Spinal cord (tissue), 9 donors: ENCODE measurements at regions not wholly inside any gene's neighbourhood (a gene's known extent, or its start where the extent isn't known, plus 50 kb on each side); places are given as distances from the start of the nearest gene placed in this dataset.
"Not testable (repeated sequence)": the region's sequence is repeated elsewhere in the genome, so short reads cannot be mapped to it uniquely, and the experiment has no call there.

ENCODE experiments used
- DNase-seq, 6 donors: peaks; one replicate each; pipeline versions ENCODE4 v3.0.0 to v3.0.0-alpha.2; 2013 to 2015; ENCODE audit warnings: low spot score in 6 of 6, low read depth in 4 of 6
- H3K27ac ChIP-seq: one replicate; pipeline ENCODE4 v1.5.1; 2013; ENCODE audit warnings: low read depth, low read length, control low read depth
- H3K27me3 ChIP-seq: one replicate; pipeline ENCODE4 v1.6.1; 2013; ENCODE audit warnings: low read length; ENCODE audit not compliant: control insufficient read depth, insufficient read depth
- H3K36me3 ChIP-seq: one replicate; pipeline ENCODE4 v1.6.1; 2013; ENCODE audit warnings: low read length; ENCODE audit not compliant: control insufficient read depth, insufficient read depth
- H3K4me1 ChIP-seq: one replicate; pipeline ENCODE4 v1.6.1; 2013; ENCODE audit warnings: low read length; ENCODE audit not compliant: control insufficient read depth, insufficient read depth
- H3K4me3 ChIP-seq: one replicate; pipeline ENCODE4 v1.5.1; 2013; ENCODE audit warnings: low read depth, low read length, control low read depth
- H3K9me3 ChIP-seq: one replicate; pipeline ENCODE4 v1.6.1; 2013; ENCODE audit warnings: low read length; ENCODE audit not compliant: control insufficient read depth, insufficient read depth
- WGBS: methylation state at CpG from one replicate; pipeline ENCODE4 v1.1.5; 2013; ENCODE audit warnings: missing lambda C conversion rate; ENCODE audit not compliant: insufficient coverage; 5-methylcytosine and 5-hydroxymethylcytosine counted together
- donor health status: healthy.

- no peaks in the 10 kb centered on the region for H3K4me1 ChIP-seq
- no peaks in the 10 kb centered on the region for H3K9me3 ChIP-seq
- WGBS: 91% methylated on average over 1 of the region's 2 CpGs
- H3K27ac ChIP-seq: no peak overlapping the region
- H3K4me3 ChIP-seq: no peak overlapping the region
- no peaks in the 10 kb centered on the region for H3K27me3 ChIP-seq
- no peak for DNase-seq
- H3K36me3 ChIP-seq: no peaks in the 10 kb centered on the region
Observed at GRCh38 chr10:23581906-23582450, 143.1 kb downstream of the OTUD1 start.

- Histone ChIP-seq H3K27me3 (no peaks in the 10 kb centered on the region), H3K27ac (no peak overlapping the region), H3K4me3 (no peak overlapping the region), H3K4me1 (no peaks in the 10 kb centered on the region), H3K36me3 (no peaks in the 10 kb centered on the region), H3K9me3 (no peaks in the 10 kb centered on the region)
- 89% methylated on average over 2 of the region's 2 CpGs for WGBS
- DNase-seq: peak in 1 of 6 donors; percentile 51
Observed at GRCh38 chr10:23584396-23584795, 145.5 kb downstream of the OTUD1 start.

GRCh38 chr10:23585186-23585585 is 146.3 kb downstream of the OTUD1 start:
- Histone ChIP-seq H3K36me3 (no peaks in the 10 kb centered on the region), H3K4me3 (no peak overlapping the region), H3K4me1 (no peaks in the 10 kb centered on the region), H3K9me3 (no peaks in the 10 kb centered on the region), H3K27me3 (no peaks in the 10 kb centered on the region), H3K27ac (no peak overlapping the region)
- WGBS: no CpG with 5 or more reads among the region's 1 CpG
- DNase-seq: peak in 2 of 6 donors; percentile 16 to 58

GRCh38 chr10:23585666-23586065 is 146.8 kb downstream of the OTUD1 start:
- no peak for DNase-seq
- Histone ChIP-seq H3K4me1 (no peaks in the 10 kb centered on the region), H3K27me3 (no peaks in the 10 kb centered on the region), H3K36me3 (no peaks in the 10 kb centered on the region), H3K4me3 (no peak overlapping the region), H3K27ac (no peak overlapping the region), H3K9me3 (no peaks in the 10 kb centered on the region)
- WGBS: no CpG with 5 or more reads among the region's 2 CpGs

- 91% methylated on average over 7 of the region's 10 CpGs for WGBS
- H3K4me1 ChIP-seq, H3K9me3 ChIP-seq, H3K27ac ChIP-seq, H3K36me3 ChIP-seq, DNase-seq, H3K4me3 ChIP-seq, H3K27me3 ChIP-seq: not testable (repeated sequence)
Observed at GRCh38 chr10:23595278-23595677, 156.4 kb downstream of the OTUD1 start.

GRCh38 chr10:23604613-23605012 is 165.7 kb downstream of the OTUD1 start:
- no peak overlapping the region for H3K27ac ChIP-seq
- no peaks in the 10 kb centered on the region for H3K9me3 ChIP-seq
- no peaks in the 10 kb centered on the region for H3K4me1 ChIP-seq
- H3K36me3 ChIP-seq: no peaks in the 10 kb centered on the region
- peak in 1 of 6 donors; percentile 54 for DNase-seq
- H3K27me3 ChIP-seq: no peaks in the 10 kb centered on the region
- H3K4me3 ChIP-seq: no peak overlapping the region
- WGBS: 44% methylated on average over 2 of the region's 2 CpGs

- WGBS: 90% methylated on average over 2 of the region's 7 CpGs
Observed at GRCh38 chr10:23606456-23606855, 167.6 kb downstream of the OTUD1 start.

GRCh38 chr10:23608926-23609325 is 170.1 kb downstream of the OTUD1 start:
- no CpG with 5 or more reads among the region's 7 CpGs for WGBS
- Histone ChIP-seq H3K4me3 (no peak overlapping the region), H3K4me1 (no peaks in the 10 kb centered on the region), H3K27ac (no peak overlapping the region), H3K9me3 (no peaks in the 10 kb centered on the region), H3K27me3 (no peaks in the 10 kb centered on the region), H3K36me3 (no peaks in the 10 kb centered on the region)
- DNase-seq: no peak

More at GRCh38 chr10:23606456-23606855, 167.6 kb downstream of the OTUD1 start:
- no peaks in the 10 kb centered on the region for H3K4me1 ChIP-seq
- H3K27ac ChIP-seq: no peak overlapping the region
- no peaks in the 10 kb centered on the region for H3K27me3 ChIP-seq
- peak in 1 of 6 donors; percentile 39 for DNase-seq
- no peak overlapping the region for H3K4me3 ChIP-seq
- H3K9me3 ChIP-seq: no peaks in the 10 kb centered on the region
- no peaks in the 10 kb centered on the region for H3K36me3 ChIP-seq

- Histone ChIP-seq H3K27me3 (no peaks in the 10 kb centered on the region), H3K36me3 (no peaks in the 10 kb centered on the region), H3K4me1 (no peaks in the 10 kb centered on the region), H3K4me3 (no peak overlapping the region), H3K27ac (no peak overlapping the region), H3K9me3 (no peaks in the 10 kb centered on the region)
- 42% methylated on average over 3 of the region's 4 CpGs for WGBS
- DNase-seq: peak in 3 of 6 donors; percentile 11 to 63 (median 41)
Observed at GRCh38 chr10:23610626-23611307, 171.9 kb downstream of the OTUD1 start.
